ENCODE measurements at regions not wholly inside any gene's neighbourhood (a gene's known extent, or its start where the extent isn't known, plus 50 kb on each side); places are given as distances from the start of the nearest gene placed in this dataset.

DNA sequence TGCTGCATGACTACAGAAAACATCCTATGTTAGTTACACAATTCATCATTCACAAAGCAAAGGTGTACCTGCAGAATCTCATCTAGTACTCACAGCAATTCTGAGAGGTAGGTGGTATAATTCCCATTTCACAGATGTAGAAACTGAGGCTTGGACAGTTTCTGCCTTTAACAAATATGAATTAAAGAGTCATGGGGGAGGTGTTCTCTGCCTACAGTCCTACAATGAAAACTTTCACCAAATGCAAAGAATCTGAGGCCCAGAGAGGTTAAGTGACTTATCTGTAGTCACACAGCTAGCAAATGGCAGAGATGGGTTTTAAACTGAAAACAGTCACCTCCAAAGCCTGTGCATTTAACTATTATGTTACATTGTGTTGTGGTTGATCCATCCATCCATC lies 171.6 kb upstream of the WSCD2 start:
- TF ChIP-seq, protein P1, sequence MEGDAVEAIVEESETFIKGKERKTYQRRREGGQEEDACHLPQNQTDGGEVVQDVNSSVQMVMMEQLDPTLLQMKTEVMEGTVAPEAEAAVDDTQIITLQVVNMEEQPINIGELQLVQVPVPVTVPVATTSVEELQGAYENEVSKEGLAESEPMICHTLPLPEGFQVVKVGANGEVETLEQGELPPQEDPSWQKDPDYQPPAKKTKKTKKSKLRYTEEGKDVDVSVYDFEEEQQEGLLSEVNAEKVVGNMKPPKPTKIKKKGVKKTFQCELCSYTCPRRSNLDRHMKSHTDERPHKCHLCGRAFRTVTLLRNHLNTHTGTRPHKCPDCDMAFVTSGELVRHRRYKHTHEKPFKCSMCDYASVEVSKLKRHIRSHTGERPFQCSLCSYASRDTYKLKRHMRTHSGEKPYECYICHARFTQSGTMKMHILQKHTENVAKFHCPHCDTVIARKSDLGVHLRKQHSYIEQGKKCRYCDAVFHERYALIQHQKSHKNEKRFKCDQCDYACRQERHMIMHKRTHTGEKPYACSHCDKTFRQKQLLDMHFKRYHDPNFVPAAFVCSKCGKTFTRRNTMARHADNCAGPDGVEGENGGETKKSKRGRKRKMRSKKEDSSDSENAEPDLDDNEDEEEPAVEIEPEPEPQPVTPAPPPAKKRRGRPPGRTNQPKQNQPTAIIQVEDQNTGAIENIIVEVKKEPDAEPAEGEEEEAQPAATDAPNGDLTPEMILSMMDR (IDR thresholded peaks at IDR 0.05; ENCODE audit: insufficient read depth, low read depth, low read length, missing control alignments), result no peak
- no peak for DNase-seq (ENCODE audit: low read depth)
- no peak overlapping the region for H3K4me3 ChIP-seq (ENCODE audit: low read depth, low read length)

DNA sequence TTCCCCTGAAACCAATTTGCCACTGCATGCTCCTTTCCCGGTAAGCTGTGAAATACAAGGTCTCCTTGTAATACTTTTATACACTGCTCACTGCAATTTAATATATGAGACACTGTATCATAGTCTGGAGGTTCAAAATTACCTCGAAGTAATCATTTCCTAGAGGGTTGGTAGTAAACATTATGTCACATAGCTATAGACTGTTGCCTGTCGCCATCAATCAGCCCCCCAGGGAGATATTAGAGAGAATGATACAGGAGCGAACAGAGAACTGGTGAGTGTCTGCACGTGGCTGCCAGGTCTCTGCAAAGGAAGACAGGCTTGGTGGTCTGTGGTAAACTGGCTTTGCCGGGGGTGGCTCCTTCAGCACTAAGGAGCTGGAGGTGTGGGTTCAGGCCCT lies 165.5 kb upstream of the WSCD2 start:
- TF ChIP-seq, protein P1 (IDR thresholded peaks at IDR 0.05; ENCODE audit: insufficient read depth, low read depth, low read length, missing control alignments), result no peak
- H3K4me3 ChIP-seq (ENCODE audit: low read depth, low read length), result no peak overlapping the region
- DNase-seq (ENCODE audit: low read depth), result no peak

DNA sequence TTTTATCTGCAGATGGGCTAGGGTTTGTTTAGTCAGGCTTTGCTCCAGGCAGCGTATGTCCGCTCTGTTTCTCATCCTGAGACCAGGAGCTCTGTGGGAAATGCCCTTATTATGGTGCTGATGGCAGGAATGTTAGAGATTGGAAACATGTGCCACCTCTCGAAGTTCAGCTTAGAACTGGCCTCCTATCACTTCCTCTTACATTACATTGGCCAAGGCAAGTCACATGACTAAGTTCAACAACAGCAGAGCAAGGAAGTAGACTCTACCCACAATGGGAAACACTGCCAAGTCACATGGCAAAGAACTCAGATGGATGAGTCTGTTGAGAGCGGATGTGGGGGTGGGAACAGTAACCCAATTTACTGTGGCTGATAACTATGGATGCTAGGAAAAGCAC lies 161.9 kb upstream of the WSCD2 start:
- DNase-seq (ENCODE audit: low read depth), result no peak
- no peak overlapping the region for H3K4me3 ChIP-seq (ENCODE audit: low read depth, low read length)
- TF ChIP-seq, protein P1 (IDR thresholded peaks at IDR 0.05; ENCODE audit: insufficient read depth, low read depth, low read length, missing control alignments), result no peak

DNA sequence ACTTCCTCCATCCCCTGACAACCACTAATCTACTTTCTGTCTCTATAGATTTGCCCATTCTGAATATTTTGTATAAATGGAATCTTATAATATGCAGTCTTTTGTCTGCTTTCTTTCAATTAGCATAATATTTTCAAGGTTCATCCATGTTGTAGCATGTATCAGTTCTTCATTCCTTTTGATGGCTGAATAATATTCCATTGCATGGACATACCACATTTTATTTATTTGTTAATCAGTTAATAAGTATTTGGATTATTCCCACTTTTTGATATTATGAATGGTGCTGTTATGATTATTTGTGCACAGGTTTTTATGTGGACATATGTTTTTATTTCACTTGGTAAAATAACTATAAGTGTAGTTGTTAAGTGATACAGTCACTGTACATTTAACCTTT lies 155.1 kb upstream of the WSCD2 start:
- H3K4me3 ChIP-seq (ENCODE audit: low read depth, low read length), result no peak overlapping the region
- no peak for DNase-seq (ENCODE audit: low read depth)
- TF ChIP-seq, protein P1 (IDR thresholded peaks at IDR 0.05; ENCODE audit: insufficient read depth, low read depth, low read length, missing control alignments), result no peak

DNA sequence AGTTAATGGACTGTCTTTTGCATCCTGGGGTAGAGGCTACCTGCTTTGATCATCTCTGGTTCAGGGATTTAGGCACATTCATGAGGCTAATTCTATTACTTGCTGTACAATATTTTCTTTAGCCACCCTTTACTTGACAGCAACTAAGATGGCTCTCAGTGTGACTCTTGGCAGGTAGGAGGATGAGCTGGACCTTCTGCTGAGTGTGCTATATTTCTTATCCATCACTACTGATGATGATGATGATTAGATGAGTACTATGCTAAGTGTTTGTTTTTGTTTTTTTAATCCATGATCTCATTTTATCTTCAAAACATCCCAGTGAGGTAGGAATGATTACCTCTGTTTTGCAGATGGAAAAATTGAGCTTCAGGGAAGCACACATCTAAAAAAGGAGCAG lies 152.8 kb upstream of the WSCD2 start:
- TF ChIP-seq, protein P1 (IDR thresholded peaks at IDR 0.05; ENCODE audit: insufficient read depth, low read depth, low read length, missing control alignments), result no peak
- no peak overlapping the region for H3K4me3 ChIP-seq (ENCODE audit: low read depth, low read length)

DNA sequence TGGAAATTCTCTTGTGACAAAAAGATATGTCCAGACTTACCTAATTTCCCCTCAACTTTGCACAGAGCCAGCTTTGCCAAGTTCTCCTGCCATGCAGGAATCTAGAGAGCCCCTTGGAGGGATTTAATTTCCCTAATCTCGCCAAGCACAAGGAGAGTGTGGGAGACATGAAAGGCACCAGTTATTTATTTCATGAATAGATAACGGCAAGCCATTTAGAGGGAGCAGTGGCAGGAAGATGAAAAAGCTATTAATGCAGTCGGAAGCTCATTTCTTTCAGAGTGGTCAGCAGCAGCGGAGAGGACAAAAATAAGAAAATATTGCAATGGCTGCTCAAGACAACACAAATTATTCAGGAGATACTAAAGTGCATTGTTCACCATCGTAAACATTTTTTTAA lies 150.9 kb upstream of the WSCD2 start:
- TF ChIP-seq, protein P1 (IDR thresholded peaks at IDR 0.05; ENCODE audit: insufficient read depth, low read depth, low read length, missing control alignments), result no peak
- no peak overlapping the region for H3K4me3 ChIP-seq (ENCODE audit: low read depth, low read length)
- no peak for DNase-seq (ENCODE audit: low read depth)

More for the DNA sequence above, 152.8 kb upstream of the WSCD2 start:
- DNase-seq (ENCODE audit: low read depth), result no peak

DNA sequence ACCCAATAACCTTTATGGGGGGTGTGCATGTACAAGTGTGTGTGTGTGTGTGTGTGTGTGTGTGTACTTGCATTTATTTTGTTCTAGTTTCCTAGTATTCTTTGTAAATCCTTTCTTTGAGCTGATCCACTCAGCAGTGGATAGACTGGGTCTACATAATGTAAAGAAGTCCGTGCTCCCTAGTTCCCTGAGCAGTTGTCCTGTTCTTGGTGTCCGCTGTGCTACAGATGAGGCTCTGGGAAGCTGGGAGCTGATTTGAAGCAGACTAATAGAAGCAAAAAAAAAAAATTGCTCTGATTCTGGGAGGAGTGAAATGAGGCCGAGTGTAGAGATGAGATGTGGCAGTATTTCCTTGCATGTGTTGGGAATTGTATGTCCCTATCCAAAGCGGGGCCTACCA lies 150.4 kb upstream of the WSCD2 start:
- no peak for DNase-seq (ENCODE audit: low read depth)
- TF ChIP-seq, protein P1 (IDR thresholded peaks at IDR 0.05; ENCODE audit: insufficient read depth, low read depth, low read length, missing control alignments), result no peak
- H3K4me3 ChIP-seq (ENCODE audit: low read depth, low read length), result no peak overlapping the region
